Large intestine (tissue), 3 donors: ENCODE measurements at regions not wholly inside any gene's neighbourhood (a gene's known extent, or its start where the extent isn't known, plus 50 kb on each side); places are given as distances from the start of the nearest gene placed in this dataset.

Source experiments
- DNase-seq, 2 donors: peaks; one replicate each; pipeline versions ENCODE4 v3.0.0 to v3.0.0-alpha.2; 2013
- H3K27ac ChIP-seq: one replicate; pipeline ENCODE4 v1.5.1; 2013; ENCODE audit warnings: low read length
- H3K27me3 ChIP-seq: 2 replicates; pipeline ENCODE4 v1.6.1; 2013; ENCODE audit warnings: low read length; ENCODE audit not compliant: control insufficient read depth, insufficient read depth
- H3K36me3 ChIP-seq: 2 replicates; pipeline ENCODE4 v1.6.1; 2013; ENCODE audit warnings: low read length; ENCODE audit not compliant: control insufficient read depth, insufficient read depth
- H3K4me1 ChIP-seq: one replicate; pipeline ENCODE4 v1.6.1; 2013; ENCODE audit warnings: low read length; ENCODE audit not compliant: control insufficient read depth, insufficient read depth
- H3K4me3 ChIP-seq: one replicate; pipeline ENCODE4 v1.5.1; 2013; ENCODE audit warnings: low read length
- H3K9me3 ChIP-seq: one replicate; pipeline ENCODE4 v1.6.1; 2013; ENCODE audit warnings: mild to moderate bottlenecking, low read depth, low read length, moderate library complexity; ENCODE audit not compliant: control insufficient read depth
- WGBS: methylation state at CpG from one replicate; pipeline ENCODE4 v1.1.5; 2013; ENCODE audit warnings: low lambda C conversion rate; ENCODE audit not compliant: insufficient coverage; 5-methylcytosine and 5-hydroxymethylcytosine counted together

GRCh38 chr5:58330781-58331180, 129.1 kb downstream of the PLK2 start:
- Histone ChIP-seq H3K27me3 (no peaks in the 10 kb centered on the region), H3K9me3 (no peaks in the 10 kb centered on the region), H3K4me3 (no peak overlapping the region), H3K27ac (no peak overlapping the region), H3K36me3 (no peaks in the 10 kb centered on the region), H3K4me1 (no peaks in the 10 kb centered on the region)
- no peak for DNase-seq
- WGBS, result no CpG with 5 or more reads among the region's 2 CpGs

- no CpG with 5 or more reads among the region's 1 CpG for WGBS
- no peak for DNase-seq
- Histone ChIP-seq H3K4me3 (no peak overlapping the region), H3K9me3 (no peaks in the 10 kb centered on the region), H3K27ac (no peak overlapping the region), H3K27me3 (no peaks in the 10 kb centered on the region), H3K4me1 (no peaks in the 10 kb centered on the region), H3K36me3 (no peaks in the 10 kb centered on the region)
Observed at GRCh38 chr5:58327289-58327688, 132.6 kb downstream of the PLK2 start.

- no peak for DNase-seq
- Histone ChIP-seq H3K4me3 (no peak overlapping the region), H3K27ac (no peak overlapping the region), H3K9me3 (no peaks in the 10 kb centered on the region), H3K27me3 (no peaks in the 10 kb centered on the region), H3K36me3 (no peaks in the 10 kb centered on the region), H3K4me1 (no peaks in the 10 kb centered on the region)
- WGBS, result 80% methylated on average over 1 of the region's 1 CpG
Observed at GRCh38 chr5:58326022-58326421, 133.9 kb downstream of the PLK2 start.

GRCh38 chr5:58322453-58322852, 137.4 kb downstream of the PLK2 start:
- Histone ChIP-seq H3K4me1 (no peaks in the 10 kb centered on the region), H3K4me3 (no peak overlapping the region), H3K27me3 (no peaks in the 10 kb centered on the region), H3K36me3 (no peaks in the 10 kb centered on the region), H3K27ac (no peak overlapping the region), H3K9me3 (no peaks in the 10 kb centered on the region)
- DNase-seq, result no peak
- WGBS, result no CpG with 5 or more reads among the region's 3 CpGs

- Histone ChIP-seq H3K27me3 (no peaks in the 10 kb centered on the region), H3K9me3 (no peaks in the 10 kb centered on the region), H3K4me3 (no peak overlapping the region), H3K36me3 (no peaks in the 10 kb centered on the region), H3K4me1 (no peaks in the 10 kb centered on the region), H3K27ac (no peak overlapping the region)
- no CpG with 5 or more reads among the region's 1 CpG for WGBS
- no peak for DNase-seq
Observed at GRCh38 chr5:58318468-58318867, 141.4 kb downstream of the PLK2 start.

GRCh38 chr5:58317808-58318207, 142.1 kb downstream of the PLK2 start:
- Histone ChIP-seq H3K4me3 (no peak overlapping the region), H3K9me3 (no peaks in the 10 kb centered on the region), H3K36me3 (no peaks in the 10 kb centered on the region), H3K27me3 (no peaks in the 10 kb centered on the region), H3K27ac (no peak overlapping the region), H3K4me1 (no peaks in the 10 kb centered on the region)
- no peak for DNase-seq

- H3K9me3 ChIP-seq, result no peaks in the 10 kb centered on the region
- no peak for DNase-seq
- no peak overlapping the region for H3K27ac ChIP-seq
- no peaks in the 10 kb centered on the region for H3K36me3 ChIP-seq
- H3K4me3 ChIP-seq, result no peak overlapping the region
- no peaks in the 10 kb centered on the region for H3K27me3 ChIP-seq
- 96% methylated on average over 5 of the region's 7 CpGs for WGBS
- H3K4me1 ChIP-seq, result no peaks in the 10 kb centered on the region
Observed at GRCh38 chr5:58317009-58317408, 142.9 kb downstream of the PLK2 start.

GRCh38 chr5:58315794-58316193, 144.1 kb downstream of the PLK2 start:
- Histone ChIP-seq H3K27ac (no peak overlapping the region), H3K36me3 (no peaks in the 10 kb centered on the region), H3K4me3 (no peak overlapping the region), H3K4me1 (no peaks in the 10 kb centered on the region), H3K27me3 (no peaks in the 10 kb centered on the region), H3K9me3 (no peaks in the 10 kb centered on the region)
- WGBS, result 100% methylated on average over 1 of the region's 1 CpG
- no peak for DNase-seq

GRCh38 chr5:58314356-58315210, 145.3 kb downstream of the PLK2 start:
- no peaks in the 10 kb centered on the region for H3K27me3 ChIP-seq
- DNase-seq, result no peak
- H3K4me1 ChIP-seq, result no peaks in the 10 kb centered on the region
- no peak overlapping the region for H3K4me3 ChIP-seq
- no peak overlapping the region for H3K27ac ChIP-seq
- 100% methylated on average over 2 of the region's 4 CpGs for WGBS
- no peaks in the 10 kb centered on the region for H3K9me3 ChIP-seq
- no peaks in the 10 kb centered on the region for H3K36me3 ChIP-seq

GRCh38 chr5:58312299-58312698, 147.6 kb downstream of the PLK2 start:
- no peaks in the 10 kb centered on the region for H3K4me1 ChIP-seq
- H3K9me3 ChIP-seq, result no peaks in the 10 kb centered on the region
- no peak for DNase-seq
- H3K4me3 ChIP-seq, result no peak overlapping the region
- H3K27ac ChIP-seq, result no peak overlapping the region
- no peaks in the 10 kb centered on the region for H3K27me3 ChIP-seq
- WGBS, result no CpG with 5 or more reads among the region's 5 CpGs
- H3K36me3 ChIP-seq, result no peaks in the 10 kb centered on the region

GRCh38 chr5:58311526-58311925, 148.4 kb downstream of the PLK2 start:
- Histone ChIP-seq H3K4me3 (no peak overlapping the region), H3K4me1 (no peaks in the 10 kb centered on the region), H3K9me3 (no peaks in the 10 kb centered on the region), H3K36me3 (no peaks in the 10 kb centered on the region), H3K27me3 (no peaks in the 10 kb centered on the region), H3K27ac (no peak overlapping the region)
- no peak for DNase-seq
- no CpG with 5 or more reads among the region's 3 CpGs for WGBS
